SKM-1 treated with dmso at 0.1 percent for 144 hours (cell line): ENCODE measurements at regions not wholly inside any gene's neighbourhood (a gene's known extent, or its start where the extent isn't known, plus 50 kb on each side); places are given as distances from the start of the nearest gene placed in this dataset.
A peak's percentile ranks its signal among the peaks of the same experiment; 100 is the strongest.
"Not testable (repeated sequence)": the region's sequence is repeated elsewhere in the genome, so short reads cannot be mapped to it uniquely, and the experiment has no call there.

Source experiments
- DNase-seq: peaks from one replicate; lab custom pipeline; 2025; ENCODE audit not compliant: unreplicated experiment; lab: John Stamatoyannopoulos, UW

- DNase-seq, result no peak
Observed at GRCh38 chr1:183753464-183753891, 51.4 kb upstream of the RGL1 start.

DNA sequence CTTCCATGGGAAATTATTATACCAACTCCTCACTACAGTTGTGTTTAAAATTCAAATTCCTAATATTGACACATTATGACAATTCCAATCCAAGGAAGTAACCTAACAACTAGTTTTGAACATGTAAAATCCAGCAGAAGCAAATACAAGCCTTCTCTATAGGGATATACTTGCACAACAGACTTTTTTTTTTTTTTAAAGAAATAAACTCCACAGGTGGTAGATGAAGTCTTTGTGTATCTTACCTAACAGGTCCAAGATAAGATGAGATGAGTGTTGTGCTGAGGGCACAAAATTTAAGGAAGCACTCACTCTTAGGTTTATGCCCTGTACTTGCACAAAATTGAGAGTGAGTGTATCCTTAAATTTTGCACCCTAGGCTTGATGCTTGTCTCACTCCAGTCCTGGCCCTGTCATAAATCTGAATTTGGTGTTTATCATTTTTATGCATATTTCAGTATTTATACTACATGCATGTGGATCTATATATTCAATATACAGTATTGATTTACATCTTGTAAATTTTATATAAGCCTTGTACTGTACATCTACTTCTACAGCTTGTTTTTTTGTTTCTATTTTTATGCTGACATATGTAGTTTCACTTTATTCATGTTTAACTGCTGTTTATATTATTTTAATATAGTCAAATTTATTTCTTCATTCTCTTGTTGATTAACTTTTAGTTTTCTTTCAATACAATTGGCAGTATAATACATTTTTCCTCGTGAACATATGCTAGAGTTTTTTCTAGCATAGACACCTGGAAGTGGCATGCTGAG lies 60.6 kb upstream of the RGL1 start:
- no peak for DNase-seq

- no peak for DNase-seq
Observed at GRCh38 chr1:183742355-183742754, 62.6 kb upstream of the RGL1 start.

- no peak for DNase-seq
Observed at GRCh38 chr1:183739741-183740271, 65.1 kb upstream of the RGL1 start.

DNA sequence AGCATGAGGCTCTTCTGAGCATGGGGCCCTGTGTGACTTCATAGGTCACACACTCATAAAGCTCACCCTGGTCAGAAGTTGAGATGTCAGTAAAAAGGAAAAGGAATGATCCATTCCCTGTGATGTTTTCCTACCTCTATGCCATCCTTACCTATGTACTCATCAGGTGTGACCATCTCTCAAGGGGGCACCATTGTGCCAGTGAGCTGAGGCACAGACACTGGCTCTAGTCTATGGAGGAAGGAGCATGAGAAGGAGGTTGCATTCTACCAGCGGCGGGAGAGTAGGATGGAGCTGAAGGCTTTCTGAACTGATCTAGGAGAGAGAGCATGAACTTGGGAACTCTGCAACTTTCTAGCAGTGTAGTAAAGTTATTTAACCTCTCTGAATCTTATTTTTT lies 65.8 kb upstream of the RGL1 start:
- no peak for DNase-seq

- not testable (repeated sequence) for DNase-seq
Observed at GRCh38 chr1:183737916-183738315, 67.0 kb upstream of the RGL1 start.

DNA sequence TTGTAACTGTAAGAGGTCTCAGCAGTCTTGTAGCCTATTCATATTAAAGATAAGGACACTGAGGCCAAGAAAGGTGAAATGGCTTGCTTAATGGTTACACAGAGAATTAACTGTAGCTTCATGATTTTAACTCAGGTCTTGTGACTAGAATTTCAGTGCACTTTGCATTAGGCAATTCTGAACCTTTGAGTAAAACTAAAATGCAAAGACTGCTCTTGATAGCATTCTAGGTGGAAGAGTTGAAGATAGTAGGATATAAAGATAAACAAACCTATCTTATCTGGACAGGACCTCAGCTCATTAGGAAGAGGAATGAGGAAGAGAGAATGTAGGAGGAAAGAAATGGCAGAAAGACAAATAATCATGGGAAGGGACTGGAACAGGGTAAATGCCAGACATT lies 68.6 kb upstream of the RGL1 start:
- DNase-seq, result no peak

- DNase-seq, result peak; percentile 10
Observed at GRCh38 chr1:183735069-183735860, 69.7 kb upstream of the RGL1 start.

DNA sequence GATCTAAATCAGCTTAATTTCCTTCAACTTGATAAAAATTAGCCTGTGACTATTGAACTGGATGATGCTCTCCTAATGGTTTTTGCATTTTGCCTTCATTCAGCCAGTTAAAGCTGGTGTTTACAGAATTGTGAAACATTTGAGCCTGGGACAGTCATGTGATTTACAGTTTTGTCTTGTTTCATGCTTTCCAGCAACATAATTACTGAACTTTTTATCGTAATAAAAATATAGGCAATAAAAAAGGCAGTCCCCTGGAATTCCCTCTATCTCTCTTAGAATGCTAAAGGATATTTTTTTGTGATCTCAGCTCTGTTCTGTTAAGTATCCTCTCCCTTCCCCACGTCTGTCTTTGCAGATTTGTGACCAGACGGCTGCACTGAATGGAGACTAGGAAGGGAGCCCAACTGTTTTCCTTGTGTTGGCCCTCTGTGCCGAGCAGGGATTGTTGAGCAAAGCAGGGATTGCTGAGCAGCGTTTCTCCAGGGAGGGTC lies 70.3 kb upstream of the RGL1 start:
- no peak for DNase-seq

- no peak for DNase-seq
Observed at GRCh38 chr1:183733715-183734114, 71.2 kb upstream of the RGL1 start.

DNA sequence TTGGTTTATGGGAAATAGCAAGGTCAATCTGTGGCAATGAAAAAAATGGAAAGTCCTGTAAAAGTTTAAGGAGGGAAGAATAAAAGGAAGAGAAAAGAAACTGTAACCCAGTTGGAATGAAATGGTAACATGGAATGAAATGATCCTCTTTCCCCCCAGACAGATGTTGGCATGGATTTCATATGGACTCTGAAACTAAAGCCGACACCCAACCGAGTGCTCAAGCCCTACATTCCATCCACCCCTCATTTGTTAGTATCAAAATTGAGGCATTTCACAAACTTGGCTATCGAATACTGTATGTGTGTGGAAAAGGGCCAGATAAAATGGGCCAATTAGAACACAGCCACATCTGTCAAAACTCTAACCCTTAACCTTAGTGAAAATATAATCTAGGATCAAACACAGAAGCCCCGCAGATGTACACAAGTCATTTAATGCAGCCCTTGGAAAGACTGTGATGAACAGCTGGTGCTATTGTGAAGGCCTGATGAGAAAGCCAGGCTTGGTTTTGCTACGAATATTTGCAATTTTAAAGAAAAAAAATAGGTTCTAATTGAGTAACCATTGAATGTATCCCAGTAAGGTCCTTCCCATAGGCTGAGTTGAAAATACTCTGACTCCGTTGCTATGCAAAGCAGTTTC lies 72.6 kb upstream of the RGL1 start:
- DNase-seq, result no peak

DNA sequence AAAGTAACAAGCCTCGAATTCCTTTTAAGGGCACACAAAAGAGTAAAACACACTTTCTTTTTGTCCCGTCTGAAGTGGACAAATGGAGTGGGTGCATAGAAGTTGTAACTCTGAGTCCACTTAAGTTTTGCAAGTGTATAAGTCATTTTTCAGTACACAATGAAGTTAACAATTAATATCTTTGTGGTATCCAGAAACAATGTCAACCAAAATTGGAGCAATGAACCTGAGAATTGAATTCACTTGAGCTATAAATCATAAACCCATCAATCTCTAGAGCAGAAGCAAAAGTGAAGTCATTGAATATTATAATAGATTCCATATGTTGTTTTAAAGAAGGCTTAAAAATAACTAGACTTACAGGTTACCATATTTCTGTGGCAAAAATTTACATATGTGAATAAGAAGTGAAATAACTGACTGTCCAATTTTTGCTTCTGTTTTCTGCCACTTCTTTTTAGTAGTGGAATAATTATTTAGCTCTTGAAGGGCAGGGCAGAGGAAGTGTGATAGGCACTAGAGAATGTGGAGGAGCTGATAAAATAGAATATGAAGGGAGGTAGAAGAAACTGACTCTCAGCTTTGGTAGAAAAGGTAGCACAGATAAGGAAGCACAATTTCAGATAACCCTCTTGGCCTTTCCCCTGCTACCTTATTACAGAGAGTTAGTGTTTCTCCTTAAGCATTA lies 73.9 kb upstream of the RGL1 start:
- no peak for DNase-seq

DNA sequence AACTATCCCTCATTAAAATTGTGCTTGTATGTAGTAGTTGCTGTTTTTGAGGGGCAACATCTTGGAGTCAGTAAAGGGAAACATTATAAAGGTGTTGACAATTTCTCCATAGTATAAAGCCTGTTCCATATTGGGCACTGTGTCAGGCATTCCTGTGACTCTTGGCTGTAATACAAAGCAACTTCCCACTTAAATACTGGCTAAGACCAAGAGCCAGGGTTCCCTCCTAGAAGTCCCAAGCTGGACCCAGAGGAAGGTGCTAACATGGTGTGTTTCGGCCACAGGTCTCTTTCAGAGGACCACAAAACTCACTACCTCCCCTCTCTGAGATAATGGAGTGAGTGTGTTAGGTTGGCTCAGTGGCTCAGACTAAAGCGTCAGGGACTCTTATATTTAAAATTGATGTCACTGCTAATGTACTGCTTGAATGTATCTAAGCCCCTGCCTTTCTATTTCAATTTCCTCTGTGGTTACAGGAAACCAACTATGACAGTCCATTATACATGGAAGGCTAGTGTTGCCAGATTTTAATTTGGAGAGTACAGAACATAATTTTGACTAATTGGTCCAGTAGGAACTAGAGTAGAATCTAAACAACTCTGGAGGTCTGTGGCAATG lies 74.7 kb upstream of the RGL1 start:
- DNase-seq, result no peak

DNA sequence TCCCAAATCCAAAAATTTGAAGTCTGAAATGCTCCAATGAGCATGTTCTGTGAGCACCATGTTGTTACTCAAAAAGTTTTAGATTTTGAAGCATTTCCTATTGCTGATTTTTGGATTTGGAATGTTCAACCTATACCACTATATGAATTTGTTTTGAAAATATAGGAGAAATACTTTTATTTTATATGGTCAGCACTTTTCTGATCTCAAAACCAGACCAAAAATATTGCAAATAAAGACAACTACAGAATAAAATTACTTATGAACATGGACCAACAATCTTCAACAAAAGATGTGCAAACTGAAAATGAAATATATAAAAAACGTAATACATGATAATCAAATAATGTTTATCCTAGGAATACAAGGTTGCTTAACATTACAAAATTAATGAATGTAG lies 73.7 kb upstream of the APOBEC4 start:
- DNase-seq, result no peak

- DNase-seq, result no peak
Observed at GRCh38 chr1:183724350-183725042, 71.4 kb upstream of the APOBEC4 start.

DNA sequence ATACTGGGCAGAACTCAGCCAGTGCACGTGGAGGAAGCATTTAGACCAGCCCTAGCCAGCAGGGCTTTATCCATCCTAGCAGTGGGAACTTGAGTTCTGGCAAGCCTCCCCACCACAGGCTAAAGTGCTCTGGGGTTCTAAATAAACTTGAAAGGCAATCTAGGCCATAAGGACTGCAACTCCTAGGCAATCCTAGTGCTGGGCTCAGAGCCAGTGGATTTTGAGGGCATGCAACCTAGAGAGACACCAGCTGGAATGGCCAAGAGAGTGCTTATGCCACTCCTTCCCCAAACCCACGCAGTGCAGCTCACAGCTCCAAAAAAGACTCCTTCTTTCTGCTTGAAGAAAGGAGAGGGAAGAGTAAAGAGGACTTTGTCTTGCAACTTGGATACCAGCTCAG lies 70.5 kb upstream of the APOBEC4 start:
- DNase-seq, result no peak

GRCh38 chr1:183721041-183721440 lies 67.9 kb upstream of the APOBEC4 start:
- no peak for DNase-seq

- no peak for DNase-seq
Observed at GRCh38 chr1:183720028-183720427, 66.9 kb upstream of the APOBEC4 start.

DNA sequence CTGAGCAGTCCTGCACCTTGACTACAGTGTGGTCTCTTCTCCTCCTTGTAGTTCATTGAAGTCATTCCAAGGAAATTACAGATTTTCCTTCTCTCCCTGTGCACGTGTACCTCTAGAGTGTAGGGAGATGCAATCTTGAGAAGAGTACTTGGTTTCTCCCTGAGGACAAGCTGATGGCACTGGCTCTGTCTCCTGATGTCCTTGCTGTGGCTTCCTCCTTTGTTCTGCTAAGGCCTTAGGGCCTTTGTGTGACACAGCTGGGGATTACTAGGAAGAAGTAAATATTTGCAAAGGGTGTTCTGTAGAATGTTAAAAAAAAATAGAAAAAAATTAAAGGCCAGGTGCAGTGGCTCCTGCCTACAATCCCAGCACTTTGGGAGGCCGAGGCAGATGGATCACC lies 66.2 kb upstream of the APOBEC4 start:
- no peak for DNase-seq

DNA sequence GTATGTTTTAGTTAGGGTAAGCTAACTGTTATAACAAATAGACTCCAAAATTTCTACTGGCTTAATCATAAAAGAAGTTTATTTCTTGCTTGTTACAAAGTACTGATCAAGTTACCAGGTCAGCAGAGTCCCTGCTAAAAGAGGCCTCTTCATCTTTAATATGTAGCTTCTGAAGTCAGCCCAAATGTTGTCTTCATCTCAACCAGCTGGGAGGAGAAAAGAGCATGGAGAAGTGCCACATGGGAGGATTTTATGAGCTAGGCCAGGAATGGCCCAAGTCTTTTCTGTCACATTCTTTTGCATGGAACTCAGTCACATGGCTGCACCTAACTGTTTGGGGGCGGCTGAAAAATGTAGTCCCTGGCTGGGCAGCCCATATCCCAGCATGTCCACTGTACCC lies 63.2 kb upstream of the APOBEC4 start:
- DNase-seq, result no peak
